B cell (primary cell): ENCODE measurements at regions not wholly inside any gene's neighbourhood (a gene's known extent, or its start where the extent isn't known, plus 50 kb on each side); places are given as distances from the start of the nearest gene placed in this dataset.

Experiments
- CTCF ChIP-seq: fragments of 200-600 bp; IDR thresholded peaks from one replicate; pipeline ENCODE4 v1.8.0; 2022; ENCODE audit warnings: antibody characterized with exemption, mild to moderate bottlenecking
- EZH2 ChIP-seq: IDR thresholded peaks from 2 replicates; pipeline ENCODE4 v1.6.1; 2012; ENCODE audit warnings: borderline replicate concordance, low read depth, mild to moderate bottlenecking, moderate library complexity, low read length; ENCODE audit not compliant: insufficient read depth, poor library complexity, severe bottlenecking

GRCh38 chrX:115363897-115364296 is 74.4 kb downstream of the LUZP4 start:
- TF ChIP-seq CTCF (no peak), EZH2 (no peak)
